ENCODE measurements at regions not wholly inside any gene's neighbourhood (a gene's known extent, or its start where the extent isn't known, plus 50 kb on each side); places are given as distances from the start of the nearest gene placed in this dataset.

GRCh38 chr12:34389378-34390170 lies 367.3 kb downstream of the ALG10 start:
- TF ChIP-seq EZH2 (IDR thresholded peaks at IDR 0.05; ENCODE audit: low read depth) = no peak
- TF ChIP-seq CTCF (conservative IDR thresholded peaks at IDR 0.05) = no peak
